Amniotic epithelial cell (primary cell): ENCODE measurements at regions not wholly inside any gene's neighbourhood (a gene's known extent, or its start where the extent isn't known, plus 50 kb on each side); places are given as distances from the start of the nearest gene placed in this dataset.

Experiments
- DNase-seq: peaks from one replicate; pipeline ENCODE4 v3.0.0-alpha.2; 2010; ENCODE audit warnings: low read depth

DNA sequence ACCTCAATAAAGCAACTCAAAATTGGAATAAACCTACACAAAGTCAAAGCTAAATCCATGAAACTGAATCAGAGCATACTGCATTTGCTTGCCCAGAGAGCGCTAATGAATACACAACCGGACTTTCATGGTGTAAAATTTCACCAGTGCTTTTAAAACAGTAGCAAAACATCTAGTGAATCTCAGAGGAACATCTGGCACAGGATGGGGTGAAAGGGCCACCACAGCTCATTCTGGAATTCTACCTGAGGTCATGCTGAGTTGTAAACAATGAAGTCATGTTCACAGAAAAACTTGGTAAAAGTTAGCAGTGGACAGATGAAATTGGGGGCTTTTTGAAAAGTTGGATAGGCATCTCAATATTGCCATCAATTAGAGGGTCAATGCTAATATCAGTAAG lies 125.6 kb upstream of the STXBP5 start:
- DNase-seq, result peak; percentile 12

DNA sequence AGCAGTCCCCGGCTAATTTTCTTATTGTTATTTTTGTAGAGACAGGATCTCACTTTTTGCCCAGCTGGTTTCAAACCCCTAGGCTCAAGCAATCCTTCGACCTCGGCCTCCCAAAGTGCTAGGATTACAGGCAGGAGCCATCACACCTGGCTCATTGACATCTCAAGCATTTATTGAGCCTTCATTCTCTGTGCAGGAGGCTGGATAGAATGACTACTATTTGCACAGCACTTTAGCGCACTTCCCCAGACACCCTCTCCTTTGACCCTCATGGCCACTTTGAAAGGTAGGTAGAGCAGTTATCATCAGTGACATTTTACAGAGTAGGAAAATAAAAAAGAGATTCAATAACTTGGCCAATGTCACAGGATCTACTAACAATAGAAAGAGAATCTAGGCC lies 124.0 kb upstream of the STXBP5 start:
- no peak for DNase-seq

DNA sequence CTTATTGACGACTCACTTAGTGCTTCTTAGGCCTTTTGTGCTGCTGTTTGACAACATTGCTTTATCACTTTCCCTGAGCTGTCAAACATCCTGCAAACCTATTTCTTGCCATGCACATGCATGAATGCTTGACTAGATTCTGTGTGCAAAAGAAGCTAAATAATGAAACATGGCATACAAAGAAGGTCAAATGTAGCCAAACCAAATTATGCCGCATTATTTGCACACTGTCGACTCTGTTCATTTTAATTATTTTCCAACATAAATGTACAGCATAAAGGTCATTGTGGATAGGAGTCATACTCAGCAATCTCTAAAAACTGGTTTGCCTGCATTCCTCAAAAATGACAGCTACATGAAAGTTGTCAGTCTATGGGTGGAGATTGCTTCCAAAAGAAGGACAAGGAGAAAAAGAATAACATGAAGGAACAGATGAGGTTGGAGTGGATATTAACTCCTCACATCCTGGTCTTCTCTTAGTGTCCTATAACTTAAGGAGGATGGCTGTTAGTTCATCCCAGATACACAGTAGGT lies 123.1 kb upstream of the STXBP5 start:
- DNase-seq, result no peak

DNA sequence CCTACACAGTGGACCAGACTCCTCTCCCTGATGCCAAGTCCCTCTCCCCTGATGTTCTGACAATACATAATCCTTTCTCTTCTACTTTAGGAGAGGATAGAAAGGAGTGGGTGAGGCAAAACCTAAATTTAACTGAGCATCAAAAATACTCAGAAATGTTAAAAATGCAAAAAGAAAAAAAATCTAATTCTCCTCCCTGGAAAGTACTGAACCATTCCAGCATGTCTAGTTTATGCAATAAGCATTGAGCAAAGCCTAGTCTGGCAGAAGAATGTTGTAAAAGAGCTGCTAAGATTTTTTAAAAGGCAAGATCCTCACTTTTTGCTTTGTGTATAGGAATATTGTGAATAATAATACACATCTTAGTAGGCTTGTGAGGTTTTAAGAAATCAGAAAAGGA lies 116.6 kb upstream of the STXBP5 start:
- DNase-seq, result no peak

DNA sequence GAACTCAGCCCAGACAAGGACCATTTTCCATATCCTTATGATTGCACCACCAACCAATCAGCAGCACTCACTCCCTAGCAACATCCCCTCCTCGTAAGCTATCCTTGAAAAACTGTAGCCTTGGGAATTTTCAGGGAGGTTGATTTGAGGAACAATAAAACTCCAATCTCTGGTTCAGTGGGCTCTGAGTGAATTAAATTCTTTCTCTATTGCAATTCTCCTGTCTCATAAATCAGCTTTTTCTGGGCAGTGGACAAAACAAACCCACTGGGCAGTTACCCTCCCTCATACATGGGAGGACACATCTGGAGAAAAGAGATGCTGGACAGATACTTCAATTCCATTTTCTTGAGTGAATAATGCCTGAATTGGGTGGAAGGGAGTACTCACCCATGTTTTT lies 115.4 kb upstream of the STXBP5 start:
- DNase-seq, result no peak

DNA sequence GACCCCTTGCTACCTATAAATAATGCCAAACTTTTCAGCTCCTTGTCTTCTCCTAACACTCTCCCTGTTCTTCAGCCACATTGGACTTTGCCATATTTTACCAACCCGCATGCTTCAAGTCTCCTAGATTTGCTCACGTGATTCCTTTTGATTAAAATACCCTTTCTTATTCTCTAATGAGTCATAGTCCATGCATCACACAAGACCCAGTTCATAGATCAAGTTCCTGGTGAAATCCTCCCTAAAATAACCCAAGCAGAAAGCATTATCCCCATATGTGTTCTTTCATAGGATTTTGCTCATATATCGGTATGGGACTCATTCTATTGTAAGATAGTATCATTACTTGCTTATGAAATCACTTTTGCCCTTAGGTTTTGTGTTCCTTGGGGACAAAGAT lies 108.9 kb upstream of the STXBP5 start:
- no peak for DNase-seq

DNA sequence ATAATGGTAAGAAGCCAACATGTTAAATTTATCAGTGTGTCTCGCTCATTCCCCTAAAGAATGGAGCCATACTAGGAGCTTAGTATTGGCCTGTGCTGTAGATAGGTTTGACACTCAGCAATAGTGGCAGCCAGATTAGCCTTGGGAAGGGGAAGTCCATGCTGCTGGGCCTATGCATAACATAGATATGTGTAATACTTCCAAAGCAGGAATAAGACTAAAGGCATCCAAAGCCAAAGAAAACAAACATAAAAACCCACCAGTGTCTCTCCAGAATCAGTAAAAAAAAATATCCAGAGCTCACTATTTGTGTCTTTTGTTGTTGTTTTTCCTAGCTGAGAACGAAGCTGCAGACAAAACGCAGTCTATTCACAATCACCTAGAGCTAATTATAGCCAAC lies 104.2 kb upstream of the STXBP5 start:
- peak; percentile 54 for DNase-seq

DNA sequence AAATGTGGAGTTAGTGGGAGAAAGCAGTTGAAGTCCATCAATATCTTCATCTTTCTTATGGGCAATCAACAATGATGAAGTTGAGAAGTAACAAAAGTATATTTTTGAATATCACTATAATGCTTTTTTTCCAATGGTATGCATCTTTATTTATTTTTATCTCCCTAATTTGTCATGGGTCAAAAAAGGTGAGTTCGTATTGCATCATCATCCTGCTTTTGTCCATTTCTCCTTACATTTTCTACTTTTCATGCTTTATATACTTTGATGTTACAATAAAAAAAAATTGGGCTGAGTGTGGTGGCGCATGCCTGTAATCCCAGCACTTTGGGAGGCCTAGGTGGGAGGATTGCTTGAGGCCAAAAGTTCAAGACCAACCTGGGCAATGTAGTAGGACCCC lies 101.2 kb upstream of the STXBP5 start:
- no peak for DNase-seq

DNA sequence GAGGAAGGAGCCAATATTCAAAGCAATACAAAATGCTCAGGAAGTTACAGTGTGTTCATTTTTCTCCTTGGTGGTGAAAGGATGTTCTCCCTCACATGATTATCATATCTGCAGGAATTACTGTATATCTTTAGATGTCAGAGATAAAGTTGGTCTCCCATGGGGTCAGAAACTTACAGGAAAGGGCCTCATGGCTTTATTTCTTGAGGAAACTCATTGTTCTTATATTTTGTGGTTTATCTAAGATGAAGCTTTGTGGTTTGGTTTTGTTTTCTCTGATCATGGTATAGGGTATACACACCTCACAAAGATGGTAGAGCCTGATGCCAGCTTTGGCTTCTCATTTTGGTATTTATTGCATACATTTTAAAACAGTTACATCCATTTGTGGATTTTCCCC lies 100.5 kb upstream of the STXBP5 start:
- peak; percentile 74 for DNase-seq

DNA sequence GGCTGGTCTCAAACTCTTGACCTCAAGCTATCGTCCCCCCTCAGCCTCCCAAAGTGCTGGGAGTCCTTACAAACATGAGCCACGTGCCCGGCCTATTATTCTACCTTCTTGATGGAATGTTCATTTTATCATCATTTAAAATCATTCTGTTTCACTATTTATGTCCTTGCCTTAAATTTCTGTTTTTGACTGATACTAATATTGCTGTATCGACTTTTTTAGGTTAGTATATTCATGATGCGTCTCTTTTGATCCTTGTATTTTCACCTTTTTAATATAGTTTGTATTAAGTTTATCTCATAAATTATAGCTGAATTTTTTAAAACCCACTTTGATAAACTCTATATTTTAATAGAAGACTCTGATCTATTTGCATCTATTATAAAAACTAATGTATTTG lies 98.4 kb upstream of the STXBP5 start:
- DNase-seq, result no peak

DNA sequence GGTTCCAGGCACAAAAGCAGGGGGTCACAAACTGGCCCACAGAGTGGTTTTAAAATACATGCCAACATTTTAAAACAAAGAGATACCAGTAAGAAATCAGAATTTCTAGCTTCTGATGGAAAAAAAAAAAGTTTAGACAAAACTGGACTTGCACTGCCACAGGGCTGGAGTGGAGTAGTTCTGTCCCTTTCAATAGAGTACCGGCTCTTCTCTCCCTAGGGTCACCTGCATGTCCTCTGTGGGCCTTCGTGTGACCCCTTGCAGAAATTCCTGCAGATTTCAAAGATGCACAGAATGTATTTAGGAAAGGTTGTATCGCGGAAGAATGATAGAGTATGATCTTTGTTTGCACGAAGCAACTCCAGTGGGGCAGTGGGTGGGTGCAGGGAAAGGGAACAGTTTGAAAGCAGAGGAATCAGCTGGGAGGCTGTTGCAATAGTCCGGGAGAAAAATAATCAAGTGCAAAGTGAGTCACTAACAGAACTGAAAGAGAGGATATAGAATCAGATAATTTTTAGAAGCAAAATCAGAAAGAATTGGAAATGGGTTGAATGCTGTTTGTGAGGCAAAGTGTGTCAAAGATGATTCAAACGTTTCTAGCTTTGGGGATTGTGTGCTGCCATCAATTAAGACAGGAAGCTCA lies 97.3 kb upstream of the STXBP5 start:
- DNase-seq, result peak; percentile 76

DNA sequence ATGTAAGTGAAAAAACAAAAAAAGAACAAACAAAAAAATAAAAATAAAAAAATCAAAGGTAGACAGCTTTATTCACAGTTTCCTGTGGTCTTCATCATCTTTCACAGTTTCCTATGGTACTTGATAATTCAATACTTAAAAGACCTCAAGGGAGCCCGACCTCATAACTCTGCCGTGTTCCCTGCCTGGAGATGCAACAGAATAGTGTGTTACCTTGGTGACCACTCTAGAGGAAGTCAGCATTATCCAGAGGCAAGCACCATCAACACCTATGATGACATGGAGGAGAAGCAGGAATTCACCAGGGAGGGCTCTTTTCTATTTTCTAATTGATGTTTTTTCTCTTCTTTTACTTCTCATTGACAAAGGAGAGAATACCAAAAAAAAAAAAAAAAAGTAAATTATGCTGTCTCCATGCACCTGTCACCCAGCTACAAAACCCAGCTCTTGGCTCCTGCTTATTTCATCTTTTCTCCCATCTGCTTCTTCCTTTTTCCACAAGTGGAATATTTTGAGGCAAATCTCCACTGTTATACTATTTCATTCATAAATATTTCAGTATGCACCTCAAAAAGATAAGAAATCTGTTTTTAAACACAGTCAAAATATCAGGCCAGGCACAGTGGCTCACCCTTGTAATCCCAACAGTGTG lies 95.8 kb upstream of the STXBP5 start:
- DNase-seq, result no peak

DNA sequence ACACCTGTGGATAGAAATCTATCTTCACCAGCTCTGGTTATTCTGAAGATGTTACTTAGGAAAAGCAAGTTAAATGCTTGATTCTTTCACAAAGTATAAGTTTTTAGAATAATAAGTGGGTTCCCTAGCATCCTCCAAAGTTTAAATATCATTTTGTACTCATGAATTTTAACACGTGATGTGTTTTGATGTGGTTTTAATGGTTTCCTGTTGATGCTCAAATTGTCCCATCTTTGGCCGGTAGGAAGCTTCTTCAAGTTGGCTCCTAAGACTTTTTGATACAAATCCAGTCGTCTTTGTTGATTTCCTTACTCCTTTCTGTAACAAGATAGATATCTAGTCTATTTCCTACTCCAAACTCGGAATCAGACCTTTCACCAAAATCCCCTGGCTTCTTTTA lies 94.5 kb upstream of the STXBP5 start:
- no peak for DNase-seq

DNA sequence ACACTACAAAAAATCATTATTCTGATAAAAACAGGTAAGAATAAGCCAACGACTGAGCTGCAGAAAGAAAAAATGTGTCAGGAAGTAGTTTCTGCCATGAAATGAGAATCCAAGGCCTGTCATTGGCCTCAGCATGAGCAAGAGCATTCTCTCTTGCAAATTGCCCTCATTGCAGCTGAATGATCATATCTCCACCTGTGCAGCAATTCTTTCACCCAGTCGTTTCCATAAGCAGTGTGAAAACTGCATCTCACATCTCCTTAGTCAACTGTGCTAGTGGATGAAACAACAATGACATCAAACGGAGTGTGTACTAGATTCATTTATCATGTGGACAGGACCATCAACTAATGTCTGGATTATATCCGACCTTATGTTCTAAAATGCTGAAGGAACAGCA lies 88.2 kb upstream of the STXBP5 start:
- no peak for DNase-seq

DNA sequence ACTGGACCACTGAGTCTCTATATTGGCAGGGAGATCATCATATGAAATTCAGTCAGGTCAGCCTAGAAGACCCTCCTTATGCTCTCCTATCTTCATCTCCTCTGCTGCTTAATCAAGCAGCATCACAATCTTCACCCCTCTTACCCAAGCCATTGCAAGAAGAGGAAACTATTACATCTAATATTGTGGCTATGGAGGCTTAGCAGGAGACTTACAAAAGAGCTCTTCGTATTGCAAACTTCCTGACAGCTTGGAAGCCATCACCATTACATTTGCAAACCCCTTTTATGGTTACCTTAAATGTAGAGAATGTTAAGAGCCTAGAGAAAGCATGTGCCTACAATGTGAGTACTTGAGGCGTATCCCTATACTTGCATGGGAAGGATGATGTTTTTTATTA lies 87.2 kb upstream of the STXBP5 start:
- DNase-seq, result no peak

DNA sequence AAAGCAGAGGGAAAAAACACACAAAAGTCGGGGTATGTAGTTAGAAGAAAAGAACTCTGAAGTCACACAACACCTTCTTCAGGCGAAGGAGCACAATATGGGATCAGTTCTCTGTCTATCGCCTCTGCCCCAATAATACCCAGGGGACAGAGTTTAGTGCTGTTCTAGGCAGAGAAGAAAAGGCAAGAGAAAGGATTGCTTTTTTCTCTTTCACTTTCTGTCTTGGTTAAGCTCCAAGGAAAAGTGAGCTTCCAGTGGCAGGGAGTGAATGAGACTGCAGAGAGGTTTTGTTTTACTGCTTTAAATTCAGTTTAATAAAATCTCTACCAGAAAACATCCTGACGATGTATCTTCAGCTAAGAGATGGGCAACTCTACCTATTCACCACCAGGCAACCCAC lies 86.6 kb upstream of the STXBP5 start:
- peak; percentile 19 for DNase-seq

DNA sequence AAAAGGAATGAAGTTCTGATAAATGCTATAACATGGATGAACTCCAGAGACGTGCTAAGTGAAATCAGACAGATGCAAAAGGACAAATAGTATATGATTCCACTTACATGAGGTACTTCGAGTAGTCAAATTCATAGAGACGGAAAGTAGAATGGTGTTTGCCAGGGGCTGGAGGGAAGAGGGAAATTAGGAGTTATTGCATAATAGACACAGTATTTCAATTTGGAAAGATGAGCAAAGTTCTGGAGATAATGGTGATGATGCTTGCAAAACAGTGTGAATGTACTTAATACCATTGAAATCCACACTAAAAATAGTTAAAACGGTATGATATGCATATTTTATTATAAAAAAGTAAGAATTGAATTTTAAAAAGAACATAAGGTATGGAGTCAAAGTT lies 84.9 kb upstream of the STXBP5 start:
- DNase-seq, result no peak

DNA sequence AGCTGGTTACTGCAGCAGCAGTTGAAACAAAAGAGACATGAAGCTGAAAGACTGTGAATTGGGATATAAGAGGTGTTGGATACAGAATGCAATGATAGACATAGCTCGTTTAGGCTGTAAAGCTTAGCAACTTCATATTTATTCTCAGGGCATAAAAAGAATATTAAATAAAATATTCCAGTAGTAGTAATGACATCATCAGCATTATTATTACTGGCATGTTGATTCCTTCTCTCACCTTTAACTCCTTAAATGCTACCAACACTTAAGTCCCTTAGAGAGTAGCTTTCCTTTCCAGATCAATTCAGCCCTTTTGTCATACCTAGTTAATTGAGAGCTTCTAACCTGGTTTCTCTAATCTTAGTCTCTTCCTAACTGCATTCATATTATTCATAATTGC lies 81.4 kb upstream of the STXBP5 start:
- DNase-seq, result no peak

DNA sequence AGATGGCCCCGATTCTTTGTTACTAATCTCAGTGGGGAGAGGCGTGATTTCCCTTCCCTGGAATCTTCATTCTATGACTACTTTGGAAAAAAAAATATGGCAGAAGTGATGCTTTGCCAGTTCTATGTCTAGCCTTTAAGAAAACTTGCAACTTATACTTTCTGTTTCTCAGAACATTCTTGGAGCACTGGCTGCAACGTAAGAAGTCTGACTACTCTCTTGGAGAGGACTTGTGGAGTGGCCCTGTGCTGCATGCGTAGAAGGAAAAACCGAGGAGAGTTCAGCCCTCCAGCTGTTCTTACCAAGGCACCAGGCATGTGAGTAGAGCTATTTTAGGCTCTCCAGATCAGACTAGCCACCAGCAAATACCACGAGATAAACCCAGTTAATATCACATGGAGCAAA lies 77.6 kb upstream of the STXBP5 start:
- DNase-seq, result no peak

DNA sequence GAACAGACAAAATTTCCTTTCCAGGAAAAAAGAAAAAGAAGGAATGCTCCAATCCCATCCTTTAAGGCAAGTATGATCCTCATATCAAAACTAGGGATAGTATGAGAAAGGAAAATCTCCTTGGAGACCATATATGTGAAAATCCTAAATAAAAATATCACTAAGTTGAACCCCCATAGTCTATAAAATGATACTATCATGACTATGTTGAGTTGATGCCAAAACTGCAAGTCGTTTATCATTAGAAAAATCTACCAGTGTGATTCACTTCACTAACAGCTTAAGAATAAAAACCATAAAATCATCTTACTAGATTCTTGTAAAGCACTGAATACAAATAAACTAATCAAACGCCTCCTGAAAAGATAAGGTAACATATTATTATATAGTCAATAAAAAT lies 76.6 kb upstream of the STXBP5 start:
- DNase-seq, result peak; percentile 17

DNA sequence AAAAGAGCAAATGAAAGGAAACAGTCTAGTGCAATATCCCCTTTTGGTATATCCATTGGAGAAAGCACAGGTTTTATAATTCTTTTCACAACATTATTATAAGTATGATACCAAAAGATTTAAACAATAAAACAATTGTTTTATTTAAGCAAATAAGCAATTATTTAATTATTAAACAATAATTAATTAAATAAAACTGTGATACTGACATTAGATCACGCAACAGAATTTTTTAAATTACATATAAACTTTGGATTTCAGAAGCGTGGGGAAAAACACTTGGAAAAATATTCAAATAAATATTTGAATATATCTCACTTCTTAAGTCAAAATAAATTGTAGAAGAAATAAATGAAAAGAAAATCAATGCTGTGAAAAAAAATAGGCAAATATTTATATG lies 76.2 kb upstream of the STXBP5 start:
- no peak for DNase-seq

DNA sequence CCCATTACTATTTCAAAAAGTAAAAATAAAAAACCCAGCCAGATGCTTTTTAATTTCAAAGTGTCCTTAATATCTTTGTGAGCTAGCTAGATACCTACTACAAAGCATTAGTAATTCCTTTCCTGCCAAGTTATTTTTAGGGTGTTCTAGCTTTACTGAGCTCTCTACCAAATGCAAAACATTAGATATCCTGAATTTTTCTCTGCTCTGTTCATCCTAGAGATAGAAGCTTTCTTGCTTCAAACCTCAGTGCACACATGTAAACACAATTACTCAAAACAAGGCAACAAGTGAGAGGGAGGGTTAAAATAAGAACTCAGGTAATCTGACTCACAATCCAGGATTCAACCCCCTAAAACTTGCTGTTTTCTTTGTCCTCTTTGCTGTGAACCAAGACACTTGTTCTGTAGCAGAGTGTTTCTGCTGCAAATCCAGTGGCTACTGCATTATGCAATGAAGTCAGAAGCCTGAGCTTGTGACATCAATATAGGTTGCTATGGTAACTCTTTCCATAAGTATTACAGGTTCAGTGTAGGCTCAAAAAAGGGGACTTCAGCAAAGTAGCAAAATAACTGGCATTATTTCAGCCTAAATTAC lies 72.6 kb upstream of the STXBP5 start:
- DNase-seq, result peak; percentile 60

DNA sequence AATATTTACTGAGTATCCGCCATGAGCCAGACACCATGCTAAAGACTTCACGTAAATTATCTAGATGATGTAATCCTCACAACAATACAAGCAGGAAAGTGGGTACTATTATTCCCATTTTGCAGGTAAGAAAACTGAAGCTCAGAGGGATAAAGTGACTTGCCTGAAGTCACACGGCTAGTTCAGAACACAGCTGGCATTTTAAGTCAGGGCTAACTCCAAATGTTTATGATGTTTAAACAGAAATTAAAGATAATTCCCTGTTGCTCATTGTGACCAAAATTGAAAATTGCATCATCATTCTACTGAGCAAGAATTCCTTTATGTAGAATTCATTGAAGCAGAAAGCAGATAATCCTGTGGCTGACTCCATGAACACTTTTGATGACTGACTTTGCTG lies 71.3 kb upstream of the STXBP5 start:
- DNase-seq, result peak; percentile 72

DNA sequence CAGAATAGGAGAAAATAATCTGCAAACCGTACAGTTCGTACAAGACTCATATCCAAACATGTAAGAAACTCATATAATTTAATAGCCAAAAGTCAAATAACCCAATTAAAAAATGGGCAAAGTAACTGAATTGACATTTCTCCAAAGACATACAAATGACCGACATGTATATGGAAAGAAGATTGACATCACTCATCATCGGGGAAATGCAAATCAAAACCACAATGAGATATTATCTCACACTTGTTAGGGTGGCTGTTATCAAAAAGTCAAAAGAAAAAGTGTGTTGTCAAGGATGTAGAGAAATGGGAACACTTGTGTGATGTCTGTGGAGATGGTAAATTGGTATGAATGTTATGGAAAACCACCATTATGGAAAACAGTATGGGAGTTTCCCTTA lies 70.5 kb upstream of the STXBP5 start:
- DNase-seq, result no peak
